DMS153 treated with DMSO at 0.1 percent for 48 hours (cell line): ENCODE measurements at regions not wholly inside any gene's neighbourhood (a gene's known extent, or its start where the extent isn't known, plus 50 kb on each side); places are given as distances from the start of the nearest gene placed in this dataset.
"Not testable (repeated sequence)": the region's sequence is repeated elsewhere in the genome, so short reads cannot be mapped to it uniquely, and the experiment has no call there.

Experiments used
- DNase-seq: peaks from one replicate; lab custom pipeline; 2025; ENCODE audit not compliant: unreplicated experiment; lab: John Stamatoyannopoulos, UW

GRCh38 chr10:128571745-128572144 lies 445.5 kb upstream of the MKI67 start:
- no peak for DNase-seq

DNA sequence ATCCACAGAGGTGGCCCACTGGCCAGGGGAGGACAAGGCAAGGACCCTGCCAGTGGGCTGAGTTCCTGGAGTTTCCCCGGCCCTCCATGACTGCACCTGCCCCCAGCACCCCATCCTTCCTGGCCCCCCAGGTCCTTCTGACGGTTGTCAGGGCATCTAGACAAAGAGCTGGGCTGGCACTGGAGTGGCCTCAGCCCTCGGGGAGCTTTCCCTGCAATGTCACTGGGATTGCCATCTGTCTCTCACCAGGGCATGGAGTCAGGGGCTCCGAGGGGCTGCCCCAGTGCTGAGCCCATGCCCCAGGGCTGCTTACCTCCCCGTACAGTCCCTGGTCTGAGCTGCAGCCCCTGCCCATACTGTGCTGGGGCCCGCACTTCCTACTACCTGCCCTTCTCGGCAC lies 446.5 kb upstream of the MKI67 start:
- no peak for DNase-seq

- DNase-seq: no peak
Measured at GRCh38 chr10:128573281-128573845, 447.1 kb upstream of the MKI67 start.

- no peak for DNase-seq
Measured at GRCh38 chr10:128573986-128574385, 447.8 kb upstream of the MKI67 start.

- DNase-seq: no peak
Measured at GRCh38 chr10:128574581-128575210, 448.5 kb upstream of the MKI67 start.

DNA sequence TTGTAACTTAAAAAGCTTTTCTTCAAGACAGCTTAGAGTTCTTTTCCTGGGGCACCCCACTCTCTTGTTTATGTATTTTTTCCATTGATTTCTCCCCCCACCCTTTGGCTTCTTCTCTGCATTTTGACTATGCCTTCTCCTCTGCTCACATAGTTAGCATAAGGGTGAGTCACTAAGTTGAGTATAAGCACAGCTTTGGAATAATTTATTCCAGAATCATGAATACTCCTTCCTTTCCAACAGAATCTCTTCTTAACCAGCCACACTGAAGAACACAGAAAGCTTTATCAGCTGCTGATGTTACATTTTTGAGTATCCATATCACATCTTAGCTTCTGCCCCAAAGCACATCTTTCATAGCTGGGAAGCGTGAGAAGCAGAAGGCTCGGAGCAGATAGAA lies 449.5 kb upstream of the MKI67 start:
- DNase-seq: no peak

DNA sequence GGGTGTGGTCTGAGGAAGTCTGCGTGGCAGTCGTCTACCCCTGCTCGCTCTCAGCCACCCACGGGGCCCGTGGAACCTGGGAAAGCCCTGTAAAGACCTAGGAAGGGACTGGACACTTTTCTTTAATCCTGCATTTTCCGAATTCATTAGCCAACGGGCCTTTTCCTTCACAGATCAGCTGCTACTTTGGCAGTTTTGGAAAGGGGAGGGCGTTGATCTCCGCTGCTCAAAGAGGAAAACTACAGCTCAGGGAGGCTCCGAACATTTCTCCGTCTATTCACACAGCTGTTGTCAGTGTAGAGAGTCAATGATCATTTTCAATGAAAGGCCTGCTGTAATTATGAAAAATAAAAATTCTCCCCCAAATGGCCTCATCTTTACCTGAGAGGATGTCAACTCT lies 450.1 kb upstream of the MKI67 start:
- DNase-seq: no peak

DNA sequence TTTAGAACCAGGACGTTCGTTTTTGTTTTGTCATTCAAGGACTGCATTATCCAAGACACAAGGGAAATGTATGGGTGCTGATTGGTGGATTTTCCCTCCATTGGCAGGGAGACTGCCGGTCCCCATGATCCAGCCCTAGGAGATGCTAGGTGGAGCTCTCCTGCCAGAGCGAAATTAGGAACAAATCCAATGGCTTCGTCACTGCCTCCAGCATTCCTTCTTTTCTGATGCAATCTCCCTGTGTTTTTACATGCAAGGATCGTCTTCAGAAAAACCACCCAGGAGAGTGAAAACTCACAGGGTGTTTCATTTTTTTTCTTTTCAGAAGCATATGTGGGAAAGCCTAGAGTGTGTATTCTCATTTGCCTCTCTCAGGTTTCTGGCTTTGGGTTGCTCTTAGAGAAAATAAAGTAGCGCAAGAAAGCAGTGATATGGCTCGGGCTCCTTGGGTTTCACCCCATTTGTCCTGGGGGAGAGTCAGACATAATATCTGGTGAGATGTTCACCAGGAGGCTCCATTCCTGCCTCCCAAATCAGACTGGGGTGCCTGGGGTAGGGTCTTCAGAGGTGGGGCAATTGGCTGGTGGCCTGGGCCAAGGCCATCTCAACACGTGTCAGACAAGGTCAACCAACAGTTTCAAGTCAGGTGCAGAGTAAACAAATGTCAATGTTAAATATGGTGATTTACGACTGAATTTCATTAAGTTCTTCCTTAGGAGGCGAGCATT lies 450.9 kb upstream of the MKI67 start:
- DNase-seq: no peak

DNA sequence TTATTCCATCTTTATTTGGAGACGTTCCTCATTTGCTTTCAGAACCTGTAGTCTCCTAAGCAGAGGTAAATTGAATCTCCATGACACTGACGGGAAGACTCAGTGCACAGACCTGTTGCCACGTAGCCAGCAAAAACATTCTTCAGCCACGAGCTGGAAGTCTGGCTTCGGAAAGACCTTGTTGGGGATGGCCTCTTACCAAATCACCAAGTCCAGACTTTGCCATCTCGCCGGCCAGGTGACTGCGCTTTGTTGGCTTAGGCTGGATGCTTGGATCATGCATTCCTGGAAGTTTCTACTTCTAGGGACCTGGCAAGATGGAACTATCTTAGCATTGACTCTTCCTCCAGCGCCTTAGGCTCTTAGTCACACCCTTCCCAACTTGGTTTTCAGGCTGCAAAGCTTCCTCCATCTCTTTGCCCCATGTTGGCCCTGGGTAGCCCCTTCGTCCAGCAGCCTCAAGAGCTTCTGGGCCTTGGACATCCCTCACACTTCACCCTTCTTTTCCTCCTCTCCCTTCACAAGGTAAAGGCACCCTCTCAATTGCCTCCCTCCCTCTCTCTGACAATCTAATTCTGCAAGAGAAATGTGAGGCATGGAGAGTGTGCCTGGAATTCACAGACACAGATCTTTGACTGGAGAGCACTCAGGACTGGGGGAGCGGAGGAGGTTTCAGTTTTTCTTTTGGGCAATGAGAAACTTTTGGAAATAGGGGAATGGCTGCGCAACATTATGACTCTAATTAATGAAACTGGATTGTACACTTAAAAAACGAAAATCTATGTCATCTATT lies 451.9 kb upstream of the MKI67 start:
- DNase-seq: no peak

DNA sequence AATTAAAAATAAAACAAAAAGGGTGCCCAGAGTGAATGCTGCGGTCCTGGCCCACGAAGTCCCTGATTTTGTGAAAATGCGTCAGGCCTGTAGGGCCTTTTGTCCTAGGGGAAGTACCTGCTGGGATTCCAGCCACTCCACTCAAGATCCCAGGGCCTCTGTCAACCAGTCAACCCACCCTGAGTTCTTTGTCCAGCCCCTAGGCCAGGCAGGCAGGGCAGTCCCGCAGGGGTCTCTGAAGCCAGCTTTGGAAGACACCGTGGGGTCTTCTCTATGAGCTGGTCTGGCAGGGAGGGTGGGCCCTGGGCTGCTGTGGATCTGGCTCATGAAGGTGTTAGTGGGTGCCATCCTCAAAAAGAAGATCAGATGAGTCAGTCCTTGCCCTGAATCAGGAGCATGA lies 452.5 kb upstream of the MKI67 start:
- no peak for DNase-seq

DNA sequence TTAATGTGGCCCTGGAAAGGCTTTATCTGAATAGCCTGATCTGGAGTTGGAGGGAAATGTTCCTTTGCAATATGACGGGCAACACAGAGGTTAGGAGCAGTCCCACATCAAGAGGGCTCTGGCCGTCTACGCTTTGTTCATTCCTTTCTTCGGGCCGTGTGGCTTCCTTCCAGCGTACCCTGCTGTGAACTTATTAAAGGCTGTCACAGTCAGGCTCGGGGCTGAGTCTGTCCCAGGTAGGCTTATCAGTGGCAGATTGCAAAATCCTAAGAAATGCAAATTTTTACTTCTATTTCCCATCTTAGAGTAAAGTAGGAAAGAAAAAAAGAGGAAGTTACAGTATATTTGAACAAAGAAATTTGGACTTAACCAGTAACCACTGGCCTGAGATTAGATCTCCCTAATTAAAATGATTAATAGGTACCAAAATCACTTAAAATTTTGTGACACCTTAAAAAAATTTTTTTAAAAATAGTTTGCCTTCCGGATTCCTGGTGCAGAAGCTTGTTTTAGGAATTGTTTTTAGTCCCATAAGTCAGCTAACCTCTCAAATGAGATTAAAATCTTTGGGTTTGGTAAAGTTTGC lies 453.1 kb upstream of the MKI67 start:
- DNase-seq: no peak

DNA sequence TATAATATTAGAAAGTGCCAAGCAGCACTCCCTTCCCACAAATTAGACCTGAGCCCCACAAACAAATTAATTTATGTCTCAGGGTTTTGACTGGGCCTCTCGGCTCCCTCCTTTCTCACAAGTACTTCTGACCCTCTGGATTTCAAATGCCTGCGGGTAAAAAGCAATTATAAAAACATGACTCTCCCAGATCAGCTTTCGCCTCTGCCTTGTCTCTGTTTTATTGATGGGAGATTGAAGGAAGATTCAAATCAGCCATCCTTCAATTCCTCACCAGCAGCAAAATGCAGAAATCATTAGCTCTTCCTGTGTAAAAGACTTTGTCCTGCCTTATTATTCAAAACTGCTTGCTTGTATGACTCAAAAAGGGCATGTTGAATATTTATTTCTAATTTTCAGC lies 453.7 kb upstream of the MKI67 start:
- DNase-seq: no peak

DNA sequence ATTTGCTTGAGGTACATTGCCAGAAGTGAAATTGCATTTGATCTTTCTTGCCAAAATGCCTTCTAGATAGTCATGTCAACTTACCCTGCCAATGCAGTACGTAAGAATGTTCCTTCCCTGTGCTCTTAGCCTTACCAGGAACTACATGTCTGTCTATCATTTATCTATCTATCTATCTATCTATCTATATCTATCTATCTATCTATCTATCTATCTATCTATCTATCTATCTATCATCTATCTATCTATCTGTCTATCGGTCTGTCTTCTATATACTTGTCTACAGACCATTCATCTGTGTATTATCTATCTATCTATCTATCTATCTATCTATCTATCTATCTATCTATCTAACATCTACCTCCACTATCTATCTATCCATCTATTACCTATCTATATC lies 456.9 kb upstream of the MKI67 start:
- DNase-seq: not testable (repeated sequence)

GRCh38 chr10:128586599-128586998 lies 460.4 kb upstream of the MKI67 start:
- not testable (repeated sequence) for DNase-seq

DNA sequence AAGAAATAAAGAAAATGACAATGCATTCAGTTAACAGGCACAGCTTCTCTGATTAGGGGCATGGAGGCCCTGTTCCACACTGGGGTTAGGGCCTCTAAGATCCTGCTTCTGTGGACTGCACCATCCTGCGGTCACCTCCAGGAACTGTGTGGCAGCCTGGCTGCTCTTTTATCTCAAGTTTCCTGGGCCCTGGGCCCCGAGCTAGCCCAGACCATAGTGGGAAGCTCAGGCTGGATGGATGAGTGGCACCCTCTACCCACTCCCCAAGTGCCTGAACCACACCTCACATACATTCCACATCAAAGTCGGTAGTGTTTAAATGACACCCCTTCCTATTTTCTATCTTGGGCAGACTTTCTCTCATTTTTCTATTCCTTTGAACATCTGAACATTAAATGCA lies 461.5 kb upstream of the MKI67 start:
- DNase-seq: no peak

- no peak for DNase-seq
Measured at GRCh38 chr10:128588402-128588801, 462.2 kb upstream of the MKI67 start.

- DNase-seq: no peak
Measured at GRCh38 chr10:128594688-128595087, 468.5 kb upstream of the MKI67 start.

DNA sequence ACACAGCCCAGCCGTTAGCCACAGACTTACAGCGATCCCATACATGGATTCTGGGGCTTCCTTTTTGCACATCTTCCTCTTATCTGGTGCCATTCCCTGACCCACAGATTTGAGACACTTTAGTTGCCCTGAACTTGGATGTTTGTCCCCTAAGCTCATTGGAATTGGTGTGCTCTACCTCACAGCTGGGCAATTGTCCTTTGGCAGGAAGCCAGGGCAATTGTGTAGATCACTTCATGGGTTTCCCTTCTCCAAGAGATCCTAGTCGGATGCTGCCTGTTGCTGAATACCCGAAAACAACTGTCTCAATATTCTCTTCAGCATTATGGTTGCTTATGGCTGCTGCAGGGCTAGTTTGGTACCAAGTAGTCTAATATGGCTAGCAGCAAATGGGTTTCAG lies 470.7 kb upstream of the MKI67 start:
- no peak for DNase-seq

GRCh38 chr10:128599030-128599429 lies 472.8 kb upstream of the MKI67 start:
- no peak for DNase-seq

DNA sequence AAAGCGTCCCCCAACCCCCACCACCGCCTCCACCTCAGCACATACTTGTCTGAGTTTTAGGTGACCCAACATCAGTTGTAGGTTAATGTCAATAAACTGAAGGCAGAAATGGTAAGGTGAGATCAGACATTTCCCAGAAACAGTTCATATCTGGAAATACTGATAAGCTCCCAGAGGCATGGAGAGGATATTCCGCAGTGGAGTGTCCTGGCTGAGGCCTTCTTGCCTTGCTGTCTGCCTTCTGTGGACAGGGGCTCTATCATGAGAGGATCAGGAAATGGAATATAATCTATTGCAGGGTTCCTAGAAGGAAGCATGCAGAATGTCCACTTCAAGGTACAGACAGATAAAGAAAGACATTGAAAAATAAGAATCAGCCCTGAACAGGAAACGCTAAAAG lies 473.3 kb upstream of the MKI67 start:
- DNase-seq: no peak

DNA sequence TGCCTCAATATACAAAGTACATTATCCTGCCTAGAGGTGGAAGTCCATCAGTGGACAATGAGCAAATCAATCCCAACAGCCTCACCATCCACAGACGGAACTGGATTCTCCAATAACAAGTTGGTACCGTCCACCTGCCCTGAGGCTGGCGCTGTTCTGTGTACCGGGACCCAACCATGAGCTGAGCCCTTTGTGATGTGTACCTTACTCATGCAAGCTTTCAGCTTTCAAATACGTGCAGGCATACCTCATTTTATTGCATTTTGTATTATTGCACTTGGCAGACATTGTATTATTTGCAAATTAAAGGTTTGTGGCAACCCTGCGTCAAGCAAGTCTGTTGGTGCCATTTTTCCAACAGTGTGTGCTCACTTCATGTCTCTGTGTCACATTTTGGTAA lies 476.0 kb upstream of the MKI67 start:
- DNase-seq: no peak
